Prostate gland (tissue), 2 donors: ENCODE measurements at regions not wholly inside any gene's neighbourhood (a gene's known extent, or its start where the extent isn't known, plus 50 kb on each side); places are given as distances from the start of the nearest gene placed in this dataset.

ENCODE experiments used
- DNase-seq: peaks from one replicate; pipeline ENCODE4 v3.0.0-alpha.2; 2019; ENCODE audit warnings: low spot score
- H3K27ac ChIP-seq, 2 donors: fragments of 200-600 bp; sonication (generic); 2 replicates each; pipeline ENCODE4 v1.5.1; 2017 to 2019
- H3K27me3 ChIP-seq: fragments of 200-600 bp; sonication (generic); replicated peaks from 2 replicates; pipeline ENCODE4 v1.5.1; 2019; ENCODE audit not compliant: insufficient read depth
- H3K36me3 ChIP-seq, 2 donors: fragments of 200-600 bp; sonication (generic); 1 replicate in 1 of 2; 2 replicates in 1 of 2; pipeline versions ENCODE4 v1.5.1 to v1.8.1; 2017 to 2019
- H3K4me1 ChIP-seq: fragments of 200-600 bp; sonication (generic); replicated peaks from 2 replicates; pipeline ENCODE4 v1.5.1; 2019
- H3K4me3 ChIP-seq, 2 donors: fragments of 200-600 bp; sonication (generic); 2 replicates each; pipeline ENCODE4 v1.5.1; 2017 to 2019
- H3K9me3 ChIP-seq: fragments of 200-600 bp; sonication (generic); 2 replicates; pipeline ENCODE4 v1.5.1; 2017
- POLR2A ChIP-seq: fragments of 450-650 bp; IDR thresholded peaks from one replicate; pipeline ENCODE4 v1.6.1; 2016; ENCODE audit warnings: antibody characterized with exemption, mild to moderate bottlenecking
- POLR2AphosphoS5 ChIP-seq: sonication (generic); formaldehyde crosslinking; IDR thresholded peaks from one replicate; pipeline ENCODE4 v1.6.1; 2017; ENCODE audit warnings: antibody characterized with exemption
- WGBS: methylation state at CpG from one replicate; pipeline ENCODE4 v1.1.5; 2018; 5-methylcytosine and 5-hydroxymethylcytosine counted together
- intact Hi-C: fragments of 100-400 bp; cut with DNase I; formaldehyde crosslinking; loops from one replicate; pipeline ENCODE4 v1.14.2; 2022
- TF ChIP-seq, protein P1 (sequence below), 4 experiments: fragments of 200-600 bp in 2 of 4; fragments of 450-650 bp in 2 of 4; sonication (generic) in 2 of 4; IDR thresholded peaks; 1 replicate in 3 of 4; 2 replicates in 1 of 4; pipeline ENCODE4 v1.5.1; 2016 to 2019; ENCODE audit warnings: antibody characterized with exemption in 4 of 4, mild to moderate bottlenecking in 2 of 4, moderate library complexity in 2 of 4

DNA sequence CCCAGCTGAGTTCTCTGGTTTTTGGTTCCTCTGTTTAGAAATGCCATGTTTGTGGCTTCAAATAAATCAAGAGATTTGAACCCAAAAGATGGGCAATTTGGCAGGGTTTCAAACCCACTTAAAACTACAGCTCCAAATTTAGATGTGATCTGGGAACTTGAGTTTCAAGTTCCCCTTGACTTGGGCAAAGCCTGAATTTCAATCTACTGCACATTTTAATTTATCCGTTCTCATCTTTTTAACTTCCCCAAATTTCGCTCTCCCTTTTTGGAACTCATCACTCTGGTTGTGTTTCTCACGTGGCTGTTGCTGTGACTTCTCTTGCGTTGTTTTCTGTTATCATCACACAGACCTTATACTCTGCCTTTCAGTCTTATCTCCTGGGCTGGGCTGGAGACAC lies 230.9 kb downstream of the CDC5L start:
- TF ChIP-seq, protein P1, sequence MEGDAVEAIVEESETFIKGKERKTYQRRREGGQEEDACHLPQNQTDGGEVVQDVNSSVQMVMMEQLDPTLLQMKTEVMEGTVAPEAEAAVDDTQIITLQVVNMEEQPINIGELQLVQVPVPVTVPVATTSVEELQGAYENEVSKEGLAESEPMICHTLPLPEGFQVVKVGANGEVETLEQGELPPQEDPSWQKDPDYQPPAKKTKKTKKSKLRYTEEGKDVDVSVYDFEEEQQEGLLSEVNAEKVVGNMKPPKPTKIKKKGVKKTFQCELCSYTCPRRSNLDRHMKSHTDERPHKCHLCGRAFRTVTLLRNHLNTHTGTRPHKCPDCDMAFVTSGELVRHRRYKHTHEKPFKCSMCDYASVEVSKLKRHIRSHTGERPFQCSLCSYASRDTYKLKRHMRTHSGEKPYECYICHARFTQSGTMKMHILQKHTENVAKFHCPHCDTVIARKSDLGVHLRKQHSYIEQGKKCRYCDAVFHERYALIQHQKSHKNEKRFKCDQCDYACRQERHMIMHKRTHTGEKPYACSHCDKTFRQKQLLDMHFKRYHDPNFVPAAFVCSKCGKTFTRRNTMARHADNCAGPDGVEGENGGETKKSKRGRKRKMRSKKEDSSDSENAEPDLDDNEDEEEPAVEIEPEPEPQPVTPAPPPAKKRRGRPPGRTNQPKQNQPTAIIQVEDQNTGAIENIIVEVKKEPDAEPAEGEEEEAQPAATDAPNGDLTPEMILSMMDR (IDR thresholded peaks at IDR 0.05), result no peak
- TF ChIP-seq POLR2A (no peak), POLR2AphosphoS5 (no peak)
- Histone ChIP-seq H3K27me3 (no peaks in the 10 kb centered on the region), H3K4me3 (no peak overlapping the region), H3K27ac (no peak overlapping the region), H3K36me3 (no peaks in the 10 kb centered on the region), H3K9me3 (no peaks in the 10 kb centered on the region), H3K4me1 (no peaks in the 10 kb centered on the region)
- 66% methylated on average over 4 of the region's 4 CpGs for WGBS
- DNase-seq, result no peak
- intact Hi-C loops, result no loop called here

DNA sequence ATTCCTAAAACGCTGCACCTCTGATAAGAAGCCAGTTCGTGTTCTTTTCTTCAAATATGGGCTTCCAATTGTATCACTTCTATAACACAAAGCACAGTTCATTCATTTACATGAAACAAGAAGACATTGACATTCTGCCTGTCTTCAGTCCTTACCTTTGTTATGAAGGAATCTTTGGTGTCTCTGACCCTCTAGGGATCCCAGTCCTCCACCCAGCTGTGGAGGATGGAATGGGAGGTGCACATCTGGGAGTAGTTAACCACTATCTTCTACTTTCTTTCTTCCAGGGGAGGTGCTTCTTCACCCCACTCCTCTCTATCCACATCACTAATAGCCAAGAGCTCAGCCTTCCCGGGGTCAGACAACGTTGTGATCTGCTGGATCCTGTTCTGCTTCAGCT lies 233.4 kb downstream of the CDC5L start:
- 75% methylated on average over 4 of the region's 4 CpGs for WGBS
- intact Hi-C loops, result no loop called here
- no peak for DNase-seq

DNA sequence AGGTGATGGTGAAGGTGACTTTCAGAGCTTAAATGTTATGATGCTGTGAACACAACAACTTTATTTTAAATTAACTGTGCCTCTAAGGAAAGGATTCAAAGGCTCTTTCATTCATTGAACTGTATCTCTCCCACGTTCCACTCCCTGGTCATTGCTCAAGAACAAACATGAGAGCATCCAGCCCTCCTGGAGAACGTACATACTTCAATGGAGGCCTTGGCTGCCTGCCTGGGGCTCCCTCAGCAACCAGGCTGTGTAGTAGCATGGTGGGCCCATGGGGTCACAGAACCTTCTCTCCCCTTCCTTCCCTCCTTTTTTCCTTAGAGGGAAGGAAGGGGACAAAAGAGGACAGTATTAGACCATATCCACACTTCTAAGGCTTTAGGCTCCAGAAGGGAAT lies 234.3 kb downstream of the CDC5L start:
- DNase-seq, result no peak
- TF ChIP-seq POLR2AphosphoS5, result no peak
- TF ChIP-seq, protein P1 (IDR thresholded peaks at IDR 0.05), result no peak
- no peak for TF ChIP-seq POLR2A
- 37% methylated on average over 2 of the region's 2 CpGs for WGBS

More for the DNA sequence above, 233.4 kb downstream of the CDC5L start:
- Histone ChIP-seq H3K27ac (no peak overlapping the region), H3K4me1 (no peaks in the 10 kb centered on the region), H3K36me3 (no peaks in the 10 kb centered on the region), H3K27me3 (no peaks in the 10 kb centered on the region), H3K9me3 (no peaks in the 10 kb centered on the region), H3K4me3 (no peak overlapping the region)
- TF ChIP-seq POLR2AphosphoS5, result no peak
- TF ChIP-seq, protein P1 (IDR thresholded peaks at IDR 0.05), result no peak
- no peak for TF ChIP-seq POLR2A

DNA sequence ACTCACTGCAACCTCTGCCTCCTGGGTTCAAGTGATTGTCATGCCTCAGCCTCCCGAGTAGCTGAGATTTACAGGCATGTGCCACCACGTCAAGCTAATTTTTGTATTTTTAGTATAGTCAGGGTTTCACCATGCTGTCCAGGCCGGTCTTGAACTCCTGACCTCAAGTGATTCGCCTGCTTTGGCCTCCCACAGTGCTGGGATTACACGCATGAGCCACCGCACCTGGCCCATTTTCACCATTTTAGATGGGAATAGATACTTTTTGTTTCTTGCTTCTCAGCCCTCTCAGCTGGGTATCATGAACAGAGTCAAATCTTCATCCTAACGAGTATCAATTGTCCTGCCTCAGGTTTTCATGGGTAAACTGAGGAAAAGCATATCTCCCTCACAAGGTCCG lies 235.0 kb downstream of the CDC5L start:
- Histone ChIP-seq H3K4me3 (no peak overlapping the region), H3K36me3 (no peaks in the 10 kb centered on the region), H3K4me1 (no peaks in the 10 kb centered on the region), H3K27ac (no peak overlapping the region), H3K9me3 (no peaks in the 10 kb centered on the region), H3K27me3 (no peaks in the 10 kb centered on the region)
- intact Hi-C loops, result no loop called here
- no peak for DNase-seq
- TF ChIP-seq, protein P1 (IDR thresholded peaks at IDR 0.05), result no peak
- TF ChIP-seq POLR2AphosphoS5, result no peak
- 88% methylated on average over 8 of the region's 8 CpGs for WGBS

More for the DNA sequence above, 234.3 kb downstream of the CDC5L start:
- H3K4me1 ChIP-seq, result no peaks in the 10 kb centered on the region
- H3K27me3 ChIP-seq, result no peaks in the 10 kb centered on the region
- no peaks in the 10 kb centered on the region for H3K36me3 ChIP-seq
- intact Hi-C loops, result no loop called here
- H3K27ac ChIP-seq, result no peak overlapping the region
- no peaks in the 10 kb centered on the region for H3K9me3 ChIP-seq
- H3K4me3 ChIP-seq, result no peak overlapping the region

DNA sequence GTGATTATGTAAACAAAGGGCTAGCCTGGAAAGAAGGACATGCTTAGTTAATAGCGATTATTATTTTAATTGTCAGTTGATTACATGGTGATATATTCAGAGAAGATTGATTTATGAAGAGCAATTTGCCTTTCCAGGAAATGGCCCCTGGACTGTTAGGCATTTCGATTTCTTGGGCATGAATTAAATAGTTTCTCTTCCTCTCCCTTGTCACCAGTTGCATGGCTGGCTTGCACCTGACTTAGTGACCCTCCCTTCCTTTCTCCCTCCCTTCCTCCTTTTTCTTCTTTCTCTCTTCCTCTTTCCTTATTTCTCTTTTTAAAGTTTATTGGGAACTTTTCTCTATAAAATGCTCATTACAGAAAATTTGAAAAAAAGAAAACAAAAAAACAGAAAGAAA lies 235.4 kb downstream of the CDC5L start:
- TF ChIP-seq POLR2AphosphoS5, result no peak
- TF ChIP-seq POLR2A, result no peak
- TF ChIP-seq, protein P1 (IDR thresholded peaks at IDR 0.05), result no peak
- Histone ChIP-seq H3K9me3 (no peaks in the 10 kb centered on the region), H3K27ac (no peak overlapping the region), H3K27me3 (no peaks in the 10 kb centered on the region), H3K4me1 (no peaks in the 10 kb centered on the region), H3K36me3 (no peaks in the 10 kb centered on the region), H3K4me3 (no peak overlapping the region)
- no peak for DNase-seq
- intact Hi-C loops, result no loop called here
- 47% methylated on average over 2 of the region's 2 CpGs for WGBS
